ENCODE measurements at regions not wholly inside any gene's neighbourhood (a gene's known extent, or its start where the extent isn't known, plus 50 kb on each side); places are given as distances from the start of the nearest gene placed in this dataset.

GRCh38 chr21:41023936-41024335 is 144.0 kb upstream of the BACE2 start:
- DNase-seq (no peak), ATAC-seq (no peak)
- no peaks in the 10 kb centered on the region for H3K36me3 ChIP-seq
- H3K4me1 ChIP-seq, result no peaks in the 10 kb centered on the region
- TF ChIP-seq POLR2A (IDR thresholded peaks at IDR 0.05) (no peak), CTCF (IDR thresholded peaks at IDR 0.05) (no peak)
- H3K9me3 ChIP-seq, result no peaks in the 10 kb centered on the region
- intact Hi-C loops (cut with DNase I), result no loop called here
- no peak overlapping the region for H3K27ac ChIP-seq
- WGBS (ENCODE audit: insufficient coverage, low coverage, low lambda C conversion rate, missing lambda C conversion rate), result 56% methylated on average over 6 of the region's 7 CpGs
- no peaks in the 10 kb centered on the region for H3K27me3 ChIP-seq
- H3K4me3 ChIP-seq, result no peak overlapping the region

- 61% methylated on average over 2 of the region's 2 CpGs for WGBS (ENCODE audit: insufficient coverage, low coverage, low lambda C conversion rate, missing lambda C conversion rate)
- intact Hi-C loops (cut with DNase I), result no loop called here
- Histone ChIP-seq H3K36me3 (no peaks in the 10 kb centered on the region), H3K27ac (no peak overlapping the region), H3K4me3 (no peak overlapping the region), H3K27me3 (no peaks in the 10 kb centered on the region), H3K9me3 (no peaks in the 10 kb centered on the region), H3K4me1 (peaks cover 0 to 2% (median 0%) of the 10 kb centered on the region in 4 donors)
- TF ChIP-seq POLR2A (IDR thresholded peaks at IDR 0.05) (no peak), CTCF (IDR thresholded peaks at IDR 0.05) (no peak)
- ATAC-seq (no peak), DNase-seq (no peak)
These were observed 143.6 kb upstream of the BACE2 start for GRCh38 chr21:41024341-41024740.

- DNase-seq (no peak), ATAC-seq (no peak)
- Histone ChIP-seq H3K27ac (no peak overlapping the region), H3K4me3 (no peak overlapping the region), H3K27me3 (no peaks in the 10 kb centered on the region), H3K4me1 (peaks cover 0 to 5% (median 0%) of the 10 kb centered on the region in 4 donors), H3K9me3 (no peaks in the 10 kb centered on the region), H3K36me3 (no peaks in the 10 kb centered on the region)
- intact Hi-C loops (cut with DNase I), result no loop called here
- WGBS (ENCODE audit: insufficient coverage, low coverage, low lambda C conversion rate, missing lambda C conversion rate), result 47% methylated on average over 6 of the region's 13 CpGs
- TF ChIP-seq CTCF (IDR thresholded peaks at IDR 0.05), result no peak
- no peak for TF ChIP-seq POLR2A (IDR thresholded peaks at IDR 0.05)
These were observed 143.2 kb upstream of the BACE2 start for GRCh38 chr21:41024746-41025254.

GRCh38 chr21:41029571-41029970 is 138.4 kb upstream of the BACE2 start:
- WGBS (ENCODE audit: insufficient coverage, low coverage, low lambda C conversion rate, missing lambda C conversion rate), result 36% methylated on average over 3 of the region's 3 CpGs
- no peaks in the 10 kb centered on the region for H3K36me3 ChIP-seq
- no peaks in the 10 kb centered on the region for H3K9me3 ChIP-seq
- ATAC-seq, result peak; percentile 23 to 78 (median 46)
- no peaks in the 10 kb centered on the region for H3K27me3 ChIP-seq
- peaks cover 0 to 5% (median 0%) of the 10 kb centered on the region in 4 donors for H3K4me1 ChIP-seq
- intact Hi-C loops (cut with DNase I), result no loop called here
- no peak overlapping the region for H3K27ac ChIP-seq
- no peak for DNase-seq
- TF ChIP-seq CTCF (IDR thresholded peaks at IDR 0.05) (no peak), POLR2A (IDR thresholded peaks at IDR 0.05) (no peak)
- no peak overlapping the region for H3K4me3 ChIP-seq
